Brain microvascular endothelial cell (primary cell): ENCODE measurements at regions not wholly inside any gene's neighbourhood (a gene's known extent, or its start where the extent isn't known, plus 50 kb on each side); places are given as distances from the start of the nearest gene placed in this dataset.

Experiments
- DNase-seq: peaks from one replicate; pipeline ENCODE4 v3.0.0-alpha.2; 2020
- H3K27ac ChIP-seq: fragments of 250-450 bp; sonication (Bioruptor Pico); 2 replicates; pipeline ENCODE4 v1.5.1; 2020; ENCODE audit warnings: mild to moderate bottlenecking, moderate library complexity
- H3K27me3 ChIP-seq: fragments of 250-450 bp; sonication (Bioruptor Pico); replicated peaks from 2 replicates; pipeline ENCODE4 v1.5.1; 2020; ENCODE audit warnings: mild to moderate bottlenecking
- H3K36me3 ChIP-seq: fragments of 250-450 bp; sonication (Bioruptor Pico); replicated peaks from 2 replicates; pipeline ENCODE4 v1.5.1; 2020; ENCODE audit warnings: mild to moderate bottlenecking
- H3K4me3 ChIP-seq: 2 replicates; pipeline ENCODE4 v1.5.1; 2011; ENCODE audit warnings: low read depth, mild to moderate bottlenecking, control low read depth, low read length, moderate library complexity
- in situ Hi-C: cut with HindIII; loops from 2 replicates; pipeline ENCODE4 v1.10.0; 2017; ENCODE audit warnings: low sequenced_read_pairs, low pct_ligation_motif_present
- TF ChIP-seq, protein P1 (sequence below): IDR thresholded peaks from 2 replicates; pipeline ENCODE4 v1.5.1; 2011; ENCODE audit warnings: low read depth, mild to moderate bottlenecking, moderate library complexity, low read length, control low read depth, inconsistent platforms; ENCODE audit errors: missing control alignments

GRCh38 chr6:43943781-43944250 is 173.8 kb downstream of the VEGFA start:
- in situ Hi-C loops = no loop called here
- Histone ChIP-seq H3K36me3 (no peaks in the 10 kb centered on the region), H3K27ac (no peak overlapping the region), H3K27me3 (no peaks in the 10 kb centered on the region), H3K4me3 (no peak overlapping the region)
- DNase-seq = no peak
- TF ChIP-seq, protein P1, sequence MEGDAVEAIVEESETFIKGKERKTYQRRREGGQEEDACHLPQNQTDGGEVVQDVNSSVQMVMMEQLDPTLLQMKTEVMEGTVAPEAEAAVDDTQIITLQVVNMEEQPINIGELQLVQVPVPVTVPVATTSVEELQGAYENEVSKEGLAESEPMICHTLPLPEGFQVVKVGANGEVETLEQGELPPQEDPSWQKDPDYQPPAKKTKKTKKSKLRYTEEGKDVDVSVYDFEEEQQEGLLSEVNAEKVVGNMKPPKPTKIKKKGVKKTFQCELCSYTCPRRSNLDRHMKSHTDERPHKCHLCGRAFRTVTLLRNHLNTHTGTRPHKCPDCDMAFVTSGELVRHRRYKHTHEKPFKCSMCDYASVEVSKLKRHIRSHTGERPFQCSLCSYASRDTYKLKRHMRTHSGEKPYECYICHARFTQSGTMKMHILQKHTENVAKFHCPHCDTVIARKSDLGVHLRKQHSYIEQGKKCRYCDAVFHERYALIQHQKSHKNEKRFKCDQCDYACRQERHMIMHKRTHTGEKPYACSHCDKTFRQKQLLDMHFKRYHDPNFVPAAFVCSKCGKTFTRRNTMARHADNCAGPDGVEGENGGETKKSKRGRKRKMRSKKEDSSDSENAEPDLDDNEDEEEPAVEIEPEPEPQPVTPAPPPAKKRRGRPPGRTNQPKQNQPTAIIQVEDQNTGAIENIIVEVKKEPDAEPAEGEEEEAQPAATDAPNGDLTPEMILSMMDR = no peak

DNA sequence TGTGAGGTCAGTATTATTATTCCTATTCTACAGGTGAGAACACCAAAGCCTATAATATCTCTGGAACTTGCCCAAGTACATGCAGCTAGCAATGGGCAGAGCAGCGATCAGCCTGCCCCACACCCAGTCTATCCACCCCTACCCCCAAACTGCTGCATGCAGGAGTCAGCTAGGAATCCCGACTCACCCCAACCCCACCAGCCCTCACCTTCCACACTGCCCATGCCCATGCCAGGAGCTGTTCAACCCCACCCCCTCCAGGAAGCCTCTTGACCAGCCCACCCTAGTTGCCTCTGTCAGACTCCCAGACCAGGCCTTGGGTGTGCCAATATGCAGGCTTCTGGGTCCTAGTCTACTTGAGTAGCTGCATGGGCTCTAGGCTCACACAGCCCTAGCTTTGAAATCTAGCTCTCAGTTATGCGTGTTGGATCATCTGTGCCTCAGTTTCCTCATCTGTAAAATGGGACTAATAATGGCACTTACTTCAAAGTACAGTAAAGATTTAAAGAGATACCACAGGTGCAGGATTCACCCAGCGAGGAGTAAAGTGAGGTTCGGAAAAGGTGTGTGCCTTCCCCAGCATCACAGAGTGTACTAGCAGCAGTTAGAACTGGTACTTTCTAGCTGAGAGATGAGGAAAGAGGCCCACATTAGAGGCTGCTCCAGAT is 173.2 kb downstream of the VEGFA start:
- Histone ChIP-seq H3K4me3 (no peak overlapping the region), H3K27ac (no peak overlapping the region), H3K27me3 (no peaks in the 10 kb centered on the region), H3K36me3 (no peaks in the 10 kb centered on the region)
- no peak for DNase-seq
- TF ChIP-seq, protein P1 = no peak
- in situ Hi-C loops = no loop called here

DNA sequence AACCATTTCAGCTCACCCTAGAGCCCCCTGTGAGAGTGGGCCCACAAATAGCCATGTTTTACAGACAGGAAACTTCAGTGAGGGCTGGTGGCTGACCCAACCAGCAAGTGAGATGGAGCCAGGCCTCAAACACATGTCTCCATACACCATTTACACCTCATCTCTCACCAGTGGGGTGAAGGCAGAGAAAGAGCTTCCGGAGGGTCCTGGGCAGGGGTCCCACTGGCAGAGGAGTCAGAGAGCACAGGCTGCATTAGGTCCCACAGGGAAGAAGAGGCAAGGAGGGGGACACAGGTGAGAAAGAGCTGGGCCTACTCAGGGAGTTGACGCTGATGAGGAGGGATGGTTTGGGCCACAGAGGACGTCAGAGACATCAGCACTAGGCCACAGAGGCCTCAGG is 172.6 kb downstream of the VEGFA start:
- DNase-seq = no peak
- no peaks in the 10 kb centered on the region for H3K36me3 ChIP-seq
- no peaks in the 10 kb centered on the region for H3K27me3 ChIP-seq
- TF ChIP-seq, protein P1 = no peak
- H3K4me3 ChIP-seq = no peak overlapping the region
- in situ Hi-C loops = no loop called here
- H3K27ac ChIP-seq = no peak overlapping the region

- no peak overlapping the region for H3K27ac ChIP-seq
- no peak overlapping the region for H3K4me3 ChIP-seq
- in situ Hi-C loops = no loop called here
- H3K27me3 ChIP-seq = no peaks in the 10 kb centered on the region
- DNase-seq = no peak
- no peaks in the 10 kb centered on the region for H3K36me3 ChIP-seq
- TF ChIP-seq, protein P1 = no peak
These were observed 172.0 kb downstream of the VEGFA start for GRCh38 chr6:43942011-43942442.

- H3K27ac ChIP-seq = no peak overlapping the region
- no peak overlapping the region for H3K4me3 ChIP-seq
- H3K27me3 ChIP-seq = no peaks in the 10 kb centered on the region
- in situ Hi-C loops = no loop called here
- no peaks in the 10 kb centered on the region for H3K36me3 ChIP-seq
- TF ChIP-seq, protein P1 = no peak
- no peak for DNase-seq
These were observed 171.2 kb downstream of the VEGFA start for GRCh38 chr6:43941174-43941573.

GRCh38 chr6:43940393-43941087 is 170.5 kb downstream of the VEGFA start:
- Histone ChIP-seq H3K27ac (no peak overlapping the region), H3K36me3 (no peaks in the 10 kb centered on the region), H3K4me3 (no peak overlapping the region), H3K27me3 (no peaks in the 10 kb centered on the region)
- DNase-seq = no peak
- TF ChIP-seq, protein P1 = no peak
- in situ Hi-C loops = no loop called here
